HEK293T (cell line): ENCODE measurements at regions not wholly inside any gene's neighbourhood (a gene's known extent, or its start where the extent isn't known, plus 50 kb on each side); places are given as distances from the start of the nearest gene placed in this dataset.

Experiments
- CTCF ChIA-PET: fragments of 350-600 bp; formaldehyde crosslinking; extraction: SDS; loops from one replicate; lab custom pipeline; 2021; ENCODE audit warnings: antibody characterized with exemption, inconsistent platforms; lab: Yijun Ruan, JAX
- POLR2A ChIA-PET: fragments of 350-600 bp; formaldehyde crosslinking; extraction: SDS; loops from one replicate; lab custom pipeline; 2020; ENCODE audit warnings: antibody characterized with exemption, inconsistent platforms; lab: Yijun Ruan, JAX
- DNase-seq: peaks from one replicate; pipeline ENCODE4 v3.0.0; 2012; ENCODE audit warnings: mixed read lengths; ENCODE audit errors: extremely low spot score
- ARNT ChIP-seq: fragments of 450-650 bp; IDR thresholded peaks from 2 replicates; pipeline ENCODE4 v1.6.1; 2017; ENCODE audit warnings: mild to moderate bottlenecking
- BHLHE40 ChIP-seq: fragments of 450-650 bp; IDR thresholded peaks from 2 replicates; pipeline ENCODE4 v1.6.1; 2016; ENCODE audit warnings: mild to moderate bottlenecking, moderate library complexity, borderline replicate concordance
- CTBP1 ChIP-seq: fragments of 450-650 bp; IDR thresholded peaks from 2 replicates; pipeline ENCODE4 v1.6.1; 2016; ENCODE audit warnings: borderline replicate concordance
- ELF4 ChIP-seq: fragments of 450-650 bp; IDR thresholded peaks from 2 replicates; pipeline ENCODE4 v1.6.1; 2017; ENCODE audit warnings: antibody characterized with exemption
- FOXA1 ChIP-seq: fragments of 450-650 bp; IDR thresholded peaks from 2 replicates; pipeline ENCODE4 v1.6.1; 2016; ENCODE audit warnings: mild to moderate bottlenecking
- FOXK2 ChIP-seq: fragments of 450-650 bp; IDR thresholded peaks from 2 replicates; pipeline ENCODE4 v1.6.1; 2016; ENCODE audit warnings: mild to moderate bottlenecking
- FOXM1 ChIP-seq: fragments of 450-650 bp; IDR thresholded peaks from 2 replicates; pipeline ENCODE4 v1.6.1; 2017; ENCODE audit warnings: mild to moderate bottlenecking, borderline replicate concordance
- HDGF ChIP-seq: fragments of 450-650 bp; IDR thresholded peaks from 2 replicates; pipeline ENCODE4 v1.6.1; 2017; ENCODE audit warnings: antibody characterized with exemption, borderline replicate concordance
- L3MBTL2 ChIP-seq: fragments of 450-650 bp; conservative IDR thresholded peaks from 2 replicates; pipeline ENCODE4 v1.6.1; 2016; ENCODE audit warnings: mild to moderate bottlenecking
- LEF1 ChIP-seq: fragments of 450-650 bp; IDR thresholded peaks from 2 replicates; pipeline ENCODE4 v1.6.1; 2017; ENCODE audit warnings: mild to moderate bottlenecking, borderline replicate concordance
- NFRKB ChIP-seq: fragments of 450-650 bp; IDR thresholded peaks from 2 replicates; pipeline ENCODE4 v1.6.1; 2016; ENCODE audit warnings: mild to moderate bottlenecking, moderate library complexity
- SP1 ChIP-seq: fragments of 450-650 bp; IDR thresholded peaks from 2 replicates; pipeline ENCODE4 v1.6.1; 2017
- SUZ12 ChIP-seq: fragments of 450-650 bp; IDR thresholded peaks from 2 replicates; pipeline ENCODE4 v1.6.1; 2016; ENCODE audit warnings: mild to moderate bottlenecking
- TARDBP ChIP-seq: fragments of 450-650 bp; IDR thresholded peaks from 2 replicates; pipeline ENCODE4 v1.6.1; 2016
- ZNF384 ChIP-seq: fragments of 450-650 bp; IDR thresholded peaks from 2 replicates; pipeline ENCODE4 v1.6.1; 2016
- TF ChIP-seq, protein P1 (sequence below): fragments of 450-650 bp; IDR thresholded peaks from 2 replicates; pipeline ENCODE4 v1.6.1; 2016

DNA sequence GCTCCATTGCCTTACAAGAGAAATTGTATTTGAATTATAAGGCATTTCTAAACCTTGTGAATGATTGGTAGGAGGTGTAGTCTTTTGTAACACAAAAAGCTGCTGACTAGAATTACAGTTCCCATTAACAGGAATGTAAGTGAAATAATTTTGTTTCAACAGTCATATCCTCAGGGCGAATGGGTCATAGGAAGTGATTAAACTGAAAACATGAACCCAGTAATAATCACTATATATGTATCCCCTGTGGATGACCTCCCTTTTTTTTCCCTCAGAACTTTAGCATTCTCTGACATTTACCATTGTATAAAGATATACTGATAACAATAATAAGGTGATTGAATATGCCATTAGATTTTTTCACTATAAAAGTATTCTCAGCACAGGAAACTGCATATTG, 312.3 kb downstream of the ATP23 start:
- DNase-seq = no peak
- no peak for TF ChIP-seq L3MBTL2
- TF ChIP-seq TARDBP = no peak
- TF ChIP-seq, protein P1, sequence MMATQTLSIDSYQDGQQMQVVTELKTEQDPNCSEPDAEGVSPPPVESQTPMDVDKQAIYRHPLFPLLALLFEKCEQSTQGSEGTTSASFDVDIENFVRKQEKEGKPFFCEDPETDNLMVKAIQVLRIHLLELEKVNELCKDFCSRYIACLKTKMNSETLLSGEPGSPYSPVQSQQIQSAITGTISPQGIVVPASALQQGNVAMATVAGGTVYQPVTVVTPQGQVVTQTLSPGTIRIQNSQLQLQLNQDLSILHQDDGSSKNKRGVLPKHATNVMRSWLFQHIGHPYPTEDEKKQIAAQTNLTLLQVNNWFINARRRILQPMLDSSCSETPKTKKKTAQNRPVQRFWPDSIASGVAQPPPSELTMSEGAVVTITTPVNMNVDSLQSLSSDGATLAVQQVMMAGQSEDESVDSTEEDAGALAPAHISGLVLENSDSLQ = no peak
- no peak for TF ChIP-seq LEF1
- no peak for TF ChIP-seq SP1
- ChIA-PET POLR2A (no interaction called here), CTCF (no interaction called here)

DNA sequence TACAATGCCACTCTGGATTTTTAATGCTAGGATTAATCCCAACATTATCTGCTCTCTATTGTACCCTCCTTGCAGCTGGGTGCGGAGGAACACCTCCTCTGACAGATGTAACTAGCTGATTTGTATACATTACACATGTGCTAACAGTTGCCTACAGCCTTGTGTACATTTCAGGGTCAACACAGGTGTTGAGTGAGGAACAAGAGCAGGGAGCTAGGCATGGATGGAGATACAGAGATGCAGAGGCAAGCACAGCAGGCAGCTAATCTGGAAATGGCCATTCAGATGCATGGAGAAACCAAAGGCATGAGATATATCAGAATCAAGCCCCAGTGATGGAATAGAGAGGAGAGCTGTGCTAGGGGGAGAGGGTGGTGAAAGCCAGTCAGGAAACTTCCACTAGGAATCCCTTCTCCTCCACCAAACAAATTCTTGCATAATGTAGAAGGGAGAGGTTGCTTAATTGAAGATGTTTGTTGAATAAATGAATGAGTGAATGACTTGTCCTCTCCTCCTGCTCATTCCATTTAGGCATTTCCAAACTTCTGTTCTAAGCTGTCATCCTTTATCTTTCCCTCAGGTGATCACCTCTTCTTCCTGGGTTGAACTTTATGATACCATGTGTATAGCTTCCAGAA, 313.2 kb downstream of the ATP23 start:
- POLR2A ChIA-PET = no interaction called here
- no peak for TF ChIP-seq TARDBP
- TF ChIP-seq, protein P1 = no peak
- no peak for TF ChIP-seq CTBP1
- no peak for TF ChIP-seq FOXM1
- no peak for TF ChIP-seq L3MBTL2
- TF ChIP-seq SUZ12 = no peak
- TF ChIP-seq FOXA1 = no peak
- TF ChIP-seq FOXK2 = no peak
- TF ChIP-seq SP1 = no peak
- TF ChIP-seq ARNT = no peak
- TF ChIP-seq ZNF384 = no peak
- no peak for TF ChIP-seq LEF1
- CTCF ChIA-PET = no interaction called here
- no peak for DNase-seq

DNA sequence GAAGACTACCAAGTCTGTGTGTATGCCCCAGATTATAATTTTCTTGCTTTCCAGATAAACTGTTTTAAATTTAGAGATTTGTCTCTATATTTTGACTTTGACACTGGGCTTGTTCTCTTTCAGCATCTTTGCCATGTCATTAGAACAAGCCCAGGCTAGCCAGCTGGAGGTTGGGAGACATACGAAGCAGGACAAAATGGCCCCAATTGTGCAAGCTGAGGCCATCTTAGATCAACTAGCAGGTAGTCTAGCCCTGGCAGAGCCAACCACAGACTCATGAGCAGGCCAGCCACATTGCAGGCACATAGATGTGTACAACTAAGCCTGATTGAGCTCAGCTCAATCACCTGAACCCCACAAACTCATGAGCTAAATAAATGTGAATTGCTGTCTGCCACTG, 321.4 kb downstream of the ATP23 start:
- ChIA-PET POLR2A (no interaction called here), CTCF (no interaction called here)
- no peak for TF ChIP-seq FOXM1
- no peak for TF ChIP-seq NFRKB
- no peak for TF ChIP-seq ZNF384
- no peak for TF ChIP-seq FOXA1
- no peak for TF ChIP-seq HDGF
- TF ChIP-seq LEF1 = no peak
- no peak for TF ChIP-seq CTBP1
- no peak for TF ChIP-seq L3MBTL2
- no peak for TF ChIP-seq BHLHE40
- TF ChIP-seq TARDBP = no peak
- TF ChIP-seq, protein P1 = no peak
- no peak for TF ChIP-seq ELF4
- no peak for TF ChIP-seq SP1
- TF ChIP-seq ARNT = no peak
- DNase-seq = no peak

DNA sequence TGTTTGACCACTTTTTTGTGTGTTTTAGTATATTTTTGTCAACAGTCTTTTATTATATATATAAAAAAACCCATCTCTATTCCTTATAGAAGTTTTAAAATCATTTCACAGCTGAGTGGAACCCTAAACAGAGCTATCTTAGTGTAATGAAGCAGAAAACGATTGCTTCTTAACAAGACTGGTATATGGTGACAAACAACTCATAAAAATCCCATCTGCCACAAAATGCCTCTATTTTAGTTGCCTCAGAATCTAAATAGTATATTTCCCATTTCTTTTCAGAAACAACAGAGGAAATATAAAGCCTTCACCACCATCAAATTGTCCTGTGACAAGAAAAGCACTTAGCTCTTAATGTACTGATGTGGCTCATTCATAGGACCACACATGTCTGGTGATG, 322.4 kb downstream of the ATP23 start:
- ChIA-PET POLR2A (no interaction called here), CTCF (no interaction called here)
- TF ChIP-seq SP1 = no peak
- TF ChIP-seq CTBP1 = no peak
- no peak for TF ChIP-seq ZNF384
- no peak for TF ChIP-seq ARNT
- TF ChIP-seq FOXK2 = no peak
- TF ChIP-seq HDGF = no peak
- TF ChIP-seq FOXA1 = no peak
- no peak for TF ChIP-seq L3MBTL2
- TF ChIP-seq, protein P1 = no peak
- no peak for TF ChIP-seq SUZ12
- no peak for TF ChIP-seq FOXM1
- TF ChIP-seq BHLHE40 = no peak
- TF ChIP-seq LEF1 = no peak
- no peak for TF ChIP-seq ELF4
- no peak for TF ChIP-seq TARDBP

DNA sequence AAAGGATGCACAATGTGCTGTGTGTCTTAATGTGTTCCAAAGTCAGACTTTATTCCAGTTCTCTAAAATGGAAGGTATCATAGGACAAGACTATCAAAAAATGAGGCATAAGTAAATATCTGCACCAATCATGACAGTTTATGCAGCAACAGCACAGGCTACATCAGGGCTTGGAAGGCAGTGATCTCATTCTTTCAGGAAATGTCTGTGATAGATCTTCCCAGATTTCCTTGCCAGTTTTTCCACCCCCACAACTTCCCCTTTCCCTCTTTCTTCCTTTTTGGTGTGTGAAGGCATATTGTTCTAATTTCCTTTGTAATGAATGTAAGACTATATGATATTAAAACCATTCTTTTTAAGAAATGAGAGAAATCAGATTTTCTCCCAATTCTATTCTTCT, 326.7 kb downstream of the ATP23 start:
- ChIA-PET CTCF (interaction anchor here (0.7 kb wide), 1 partner anchor 93 kb away, joined by 10 read pairs; no protein-coding TSS in a partner anchor), POLR2A (no interaction called here)
- DNase-seq = no peak
- TF ChIP-seq FOXA1 (no peak), BHLHE40 (no peak), CTBP1 (no peak), TARDBP (no peak), ARNT (no peak)

More for the DNA sequence above, 322.4 kb downstream of the ATP23 start:
- DNase-seq = no peak

DNA sequence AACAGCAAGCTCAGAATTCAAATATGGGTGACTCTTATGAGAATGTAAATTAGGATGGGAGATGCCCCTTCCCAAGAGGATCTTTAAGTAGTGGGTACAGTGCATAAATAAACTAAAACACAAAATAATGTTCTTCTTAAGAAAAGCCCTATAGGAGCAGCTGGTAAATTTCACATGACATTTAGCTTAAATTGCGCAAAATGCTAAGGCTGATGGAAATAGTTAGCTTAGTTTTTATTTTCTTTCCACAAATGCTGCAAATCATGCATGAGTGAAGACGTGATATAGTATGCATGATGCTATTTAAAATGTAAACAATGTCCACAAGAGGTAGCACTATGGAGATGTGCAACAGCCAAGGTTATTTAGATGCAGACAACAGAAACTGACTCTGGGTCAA, 328.1 kb downstream of the ATP23 start:
- POLR2A ChIA-PET = no interaction called here
- no peak for DNase-seq
- TF ChIP-seq SUZ12 (no peak), L3MBTL2 (no peak), HDGF (no peak), FOXA1 (no peak), ELF4 (no peak), TARDBP (no peak), NFRKB (no peak), FOXK2 (no peak)
- TF ChIP-seq, protein P1 = no peak
- CTCF ChIA-PET = interaction anchor here (0.6 kb wide), 1 partner anchor 278 kb away, joined by 6 read pairs; no protein-coding TSS in a partner anchor
